ENCODE measurements at regions not wholly inside any gene's neighbourhood (a gene's known extent, or its start where the extent isn't known, plus 50 kb on each side); places are given as distances from the start of the nearest gene placed in this dataset.

- TF ChIP-seq EZH2phosphoT487 (IDR thresholded peaks at IDR 0.05; ENCODE audit: insufficient read depth, low read depth), result no peak
- TF ChIP-seq EZH2 (IDR thresholded peaks at IDR 0.05; ENCODE audit: insufficient read depth, poor library complexity, severe bottlenecking), result no peak
Observed at GRCh38 chr14:80364274-80364673, 153.0 kb upstream of the DIO2 start.
